ENCODE measurements at regions not wholly inside any gene's neighbourhood (a gene's known extent, or its start where the extent isn't known, plus 50 kb on each side); places are given as distances from the start of the nearest gene placed in this dataset.
"Not testable (repeated sequence)": the region's sequence is repeated elsewhere in the genome, so short reads cannot be mapped to it uniquely, and the experiment has no call there.

DNA sequence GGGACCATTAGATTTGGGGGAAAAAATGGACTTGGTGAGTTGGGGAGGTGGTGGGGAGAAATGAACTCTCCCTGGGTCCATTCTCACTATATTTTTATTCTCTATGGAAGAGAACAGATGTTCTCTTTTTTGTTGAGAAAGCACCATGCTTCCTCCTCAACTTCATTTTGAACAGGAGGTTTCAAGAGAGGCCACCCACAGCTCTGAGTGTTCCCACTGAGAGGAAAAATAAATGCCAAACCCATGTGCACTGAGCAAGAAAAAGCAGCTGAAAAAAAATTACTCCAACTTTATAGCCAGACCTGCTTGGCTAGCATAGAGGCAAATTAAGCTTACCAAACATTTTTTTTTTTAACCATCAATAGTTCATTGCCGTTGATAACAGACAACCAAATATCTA is 883.6 kb downstream of the KCNJ2 start:
- DNase-seq: no peak

DNA sequence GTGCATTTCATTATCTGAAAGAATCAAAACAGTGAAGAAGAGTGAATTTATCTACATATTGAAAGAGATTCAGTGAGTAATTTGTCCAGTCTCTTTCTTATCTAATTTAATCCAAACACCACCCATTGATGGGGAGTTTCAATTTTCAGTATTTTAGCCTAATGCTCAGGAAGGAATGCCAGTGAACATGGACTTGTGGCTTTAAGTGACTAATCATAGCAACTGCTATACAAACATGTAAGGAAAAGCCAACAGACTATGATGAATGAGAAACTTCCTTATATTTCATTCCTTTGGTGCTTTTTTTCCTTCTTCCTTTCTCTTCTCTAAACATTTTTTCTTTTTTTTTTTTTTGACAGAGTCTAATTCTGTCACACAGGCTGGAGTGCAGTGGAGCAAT is 885.8 kb downstream of the KCNJ2 start:
- no peak for DNase-seq

DNA sequence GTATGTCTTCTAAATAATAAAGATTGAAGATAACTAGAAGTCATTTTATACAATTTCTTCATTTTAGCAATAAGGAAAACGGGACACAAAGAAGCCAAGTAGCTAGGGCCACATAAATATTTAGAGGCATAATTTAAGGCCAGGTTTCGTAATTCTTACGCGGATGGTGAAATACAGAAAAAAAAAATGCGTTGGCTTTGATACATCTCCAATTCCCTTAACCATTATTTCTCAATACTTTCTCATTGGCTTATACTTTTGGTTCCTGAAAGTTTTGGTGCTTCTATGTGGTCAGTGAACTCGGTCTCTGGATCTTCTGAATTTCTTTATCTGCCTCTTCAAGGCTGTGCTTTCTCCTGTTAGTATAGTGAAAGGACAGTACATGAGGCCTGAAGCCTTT is 888.1 kb downstream of the KCNJ2 start:
- no peak for DNase-seq

DNA sequence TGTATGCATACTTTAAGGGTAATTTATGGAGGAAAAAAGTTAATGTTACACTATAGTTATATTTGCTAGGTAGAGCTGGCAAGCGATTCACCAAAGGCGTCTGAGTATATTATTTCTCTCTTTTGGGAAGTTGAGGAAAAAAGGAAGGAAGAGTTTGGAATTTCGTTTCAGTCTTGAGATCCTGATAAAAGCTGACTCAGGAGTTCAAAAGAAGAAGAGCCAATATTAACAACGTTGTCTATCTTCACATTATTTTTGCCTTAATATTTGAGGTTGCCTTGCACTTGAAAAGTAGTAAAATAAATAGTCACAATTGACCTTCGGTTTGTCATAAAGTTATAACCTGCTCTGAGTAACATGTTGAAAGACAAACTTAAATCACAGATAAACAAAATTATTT is 888.6 kb downstream of the KCNJ2 start:
- no peak for DNase-seq

DNA sequence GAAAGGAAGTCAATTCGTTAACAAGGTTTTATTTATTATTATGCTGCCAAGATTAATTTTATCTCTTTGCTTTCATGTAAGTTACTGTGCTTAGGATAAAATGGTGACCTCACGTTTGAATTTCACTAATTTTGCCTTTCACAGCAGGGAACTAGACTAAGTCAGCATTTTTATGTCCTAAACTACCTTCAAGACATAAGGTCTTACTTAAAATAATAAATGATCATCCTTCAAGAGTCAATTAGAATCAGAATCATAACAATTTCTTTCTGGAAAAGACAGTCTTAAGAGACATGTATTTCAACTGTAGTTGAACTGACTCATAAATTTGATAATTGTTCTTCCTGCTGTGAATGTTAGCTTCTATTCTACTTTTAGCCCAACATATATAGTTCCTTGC is 893.8 kb downstream of the KCNJ2 start:
- no peak for DNase-seq

DNA sequence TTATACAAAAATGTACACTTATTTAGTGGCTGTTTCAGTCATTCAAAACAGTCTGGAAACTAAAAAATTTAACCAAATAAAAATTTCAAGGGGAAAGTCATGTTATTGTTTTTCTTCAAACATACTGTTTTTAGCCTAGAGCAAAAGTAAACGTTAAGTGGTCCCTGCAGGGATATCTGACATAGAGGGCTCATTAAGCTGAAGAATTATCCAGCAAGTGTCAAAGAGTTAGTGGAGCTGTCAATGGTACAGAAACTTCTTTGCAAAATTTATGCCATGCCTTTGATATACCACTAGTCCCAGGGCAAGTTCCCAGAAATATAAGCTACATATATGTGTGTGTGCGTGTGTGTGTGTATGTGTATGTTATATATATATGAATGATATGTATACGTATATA is 894.2 kb downstream of the KCNJ2 start:
- no peak for DNase-seq

DNA sequence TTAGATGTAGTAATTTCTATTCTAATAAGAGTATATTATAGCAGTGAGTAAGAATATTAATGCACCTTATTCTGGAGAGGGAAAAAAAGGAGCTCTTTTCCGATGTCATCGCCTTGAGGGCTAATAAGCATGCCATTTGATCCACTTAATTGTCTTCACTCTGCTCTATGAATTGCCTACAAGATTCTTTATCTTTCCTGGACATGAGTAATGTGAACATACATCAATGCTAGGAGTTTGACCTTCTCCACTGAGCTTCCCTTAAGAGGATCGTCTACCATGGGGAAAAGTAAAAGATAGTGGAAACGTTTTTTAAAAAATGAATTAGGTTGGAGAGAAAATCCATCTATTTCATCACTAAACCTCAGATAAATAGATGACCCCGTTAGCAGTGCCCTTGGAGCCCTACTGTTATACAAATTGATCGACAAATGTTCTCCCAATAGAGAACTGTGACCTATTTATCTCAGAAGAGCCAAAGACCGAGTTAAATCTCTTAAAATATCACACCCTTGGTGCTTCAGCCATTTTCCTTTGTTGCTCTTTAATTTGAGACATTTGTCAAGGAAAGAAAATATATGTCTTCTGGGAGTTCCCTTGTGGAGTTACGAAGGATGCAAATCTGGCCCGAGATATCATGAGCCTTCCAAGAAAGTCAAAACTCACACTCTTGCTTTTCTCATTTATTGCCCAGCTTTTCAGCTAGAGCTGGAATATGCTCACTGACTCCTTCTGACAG is 898.5 kb downstream of the KCNJ2 start:
- no peak for DNase-seq

DNA sequence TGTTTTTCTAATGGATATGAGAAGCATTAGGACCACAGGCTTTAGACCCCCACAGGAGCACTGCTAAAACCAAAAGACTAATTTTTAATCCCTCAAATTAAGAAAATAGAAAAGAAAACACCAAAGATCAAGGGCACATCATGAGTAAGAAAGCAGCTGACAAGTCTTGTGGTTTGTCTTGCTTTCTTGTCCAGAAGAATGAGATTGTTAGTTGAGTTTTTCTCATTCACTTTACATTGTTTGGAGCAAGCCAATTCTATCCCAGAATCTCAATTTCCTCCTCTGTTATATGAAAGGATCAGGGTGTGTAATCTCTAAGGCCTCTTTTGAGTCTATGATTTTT is 899.0 kb downstream of the KCNJ2 start:
- no peak for DNase-seq

DNA sequence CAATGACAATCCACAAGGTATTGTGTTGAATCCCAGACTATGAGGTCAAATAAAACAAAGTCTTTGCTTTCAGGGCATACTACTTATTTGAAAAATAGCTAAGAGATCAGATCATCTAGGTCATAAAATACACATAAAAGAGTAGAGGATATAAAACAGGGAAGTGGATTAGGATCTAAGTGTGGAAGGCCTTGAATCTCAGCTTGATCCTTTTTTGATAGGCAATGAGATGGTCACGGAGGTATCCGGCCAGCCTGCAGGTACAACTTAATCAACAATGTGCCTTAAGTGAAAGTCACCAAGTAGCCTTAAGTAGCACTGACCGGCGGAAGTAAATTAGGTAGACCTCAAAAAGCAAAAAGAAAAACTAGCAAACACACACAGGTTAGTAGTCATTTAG is 901.7 kb downstream of the KCNJ2 start:
- no peak for DNase-seq

DNA sequence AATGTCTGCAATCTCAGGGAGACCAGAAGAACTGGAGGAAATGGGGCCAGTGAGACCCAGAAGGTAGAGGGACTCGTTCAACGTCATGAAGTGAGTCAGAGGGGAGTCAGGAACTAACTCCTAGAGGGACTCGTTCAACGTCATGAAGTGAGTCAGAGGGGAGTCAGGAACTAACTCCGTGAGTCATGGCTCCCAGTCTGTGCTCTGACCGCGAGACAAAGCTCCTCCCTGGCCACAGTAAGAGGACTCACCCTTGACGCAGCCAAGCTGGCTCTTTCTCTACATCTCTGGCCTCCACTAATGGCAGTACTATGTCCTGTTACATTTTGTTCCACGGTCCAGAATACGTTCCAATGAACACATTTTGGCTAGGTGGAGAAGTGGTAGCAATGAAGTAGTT is 902.5 kb downstream of the KCNJ2 start:
- no peak for DNase-seq

DNA sequence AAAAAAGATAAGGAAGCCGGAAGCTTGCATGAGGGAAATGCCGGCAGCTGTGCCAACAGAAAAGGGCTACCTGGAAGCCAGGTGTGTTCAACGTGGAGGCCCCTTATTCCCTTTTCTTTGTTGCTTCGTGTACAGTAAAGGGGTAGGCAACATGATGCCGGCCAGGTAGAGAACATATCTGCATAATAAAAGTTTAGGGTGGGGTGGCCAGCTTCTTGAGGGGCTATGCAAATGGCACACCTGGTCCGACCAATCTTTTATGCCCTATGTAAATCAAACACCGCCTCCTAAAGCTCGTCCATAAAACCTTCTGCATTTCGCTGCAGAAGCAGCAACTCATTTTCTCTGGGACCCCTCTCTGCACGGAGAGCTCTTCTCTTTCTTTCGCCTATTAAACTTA is 911.6 kb downstream of the KCNJ2 start:
- no peak for DNase-seq

DNA sequence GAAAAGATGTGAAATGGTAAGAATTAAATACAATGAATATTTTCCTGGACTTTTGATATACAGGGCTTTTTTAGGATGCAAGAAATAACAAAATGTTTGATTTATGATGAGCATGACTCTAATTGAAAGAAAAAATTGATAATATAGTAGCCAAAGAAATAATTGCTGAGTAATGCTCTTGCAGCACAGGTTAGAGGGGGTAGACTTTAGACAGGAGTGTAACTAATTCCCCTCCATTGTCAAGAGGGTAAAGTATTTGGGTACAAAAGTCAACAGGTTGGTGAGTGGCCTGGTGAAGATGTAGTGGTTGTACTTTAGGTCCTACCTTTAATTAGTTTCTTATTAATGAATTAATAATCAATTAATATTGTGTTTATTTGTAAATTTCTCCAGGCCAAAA is 912.3 kb downstream of the KCNJ2 start:
- DNase-seq: no peak

DNA sequence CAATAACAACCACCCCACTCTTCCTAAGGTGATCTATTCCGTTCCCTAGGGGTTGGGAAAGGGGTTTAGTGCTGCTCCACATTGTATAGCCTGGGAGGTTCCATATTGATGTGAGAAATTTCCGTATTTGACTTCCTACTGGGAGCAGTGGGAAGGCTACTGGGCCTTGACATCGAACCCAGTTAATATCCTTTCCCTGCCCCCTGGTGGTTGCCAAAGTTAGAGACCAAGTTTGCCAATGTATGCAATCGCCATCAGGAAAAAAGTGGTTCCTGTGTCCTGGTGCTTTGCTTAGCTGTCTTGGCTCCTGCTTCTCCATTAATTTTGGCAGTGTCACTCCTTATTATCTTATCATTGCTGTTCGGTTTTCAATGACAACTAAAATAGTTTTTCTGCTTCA is 914.9 kb downstream of the KCNJ2 start:
- no peak for DNase-seq

DNA sequence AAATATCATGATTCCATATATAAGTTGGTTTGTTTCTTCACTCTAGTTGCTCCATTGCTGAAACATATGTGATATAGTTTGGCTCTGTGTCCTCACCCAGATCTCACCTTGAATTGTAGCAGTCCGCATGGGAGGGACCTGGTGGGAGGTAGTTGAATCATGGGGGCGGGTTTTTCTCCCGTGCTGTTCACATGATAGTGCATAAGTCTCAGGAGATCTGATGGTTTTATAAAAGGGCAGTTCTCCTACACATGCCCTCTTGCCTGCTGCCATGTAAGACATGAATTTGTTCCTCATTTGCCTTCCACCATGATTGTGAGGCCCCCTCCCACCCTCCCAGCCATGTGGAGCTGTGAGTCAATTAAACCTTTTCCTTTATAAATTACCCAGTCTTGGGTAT is 915.5 kb downstream of the KCNJ2 start:
- DNase-seq: no peak

DNA sequence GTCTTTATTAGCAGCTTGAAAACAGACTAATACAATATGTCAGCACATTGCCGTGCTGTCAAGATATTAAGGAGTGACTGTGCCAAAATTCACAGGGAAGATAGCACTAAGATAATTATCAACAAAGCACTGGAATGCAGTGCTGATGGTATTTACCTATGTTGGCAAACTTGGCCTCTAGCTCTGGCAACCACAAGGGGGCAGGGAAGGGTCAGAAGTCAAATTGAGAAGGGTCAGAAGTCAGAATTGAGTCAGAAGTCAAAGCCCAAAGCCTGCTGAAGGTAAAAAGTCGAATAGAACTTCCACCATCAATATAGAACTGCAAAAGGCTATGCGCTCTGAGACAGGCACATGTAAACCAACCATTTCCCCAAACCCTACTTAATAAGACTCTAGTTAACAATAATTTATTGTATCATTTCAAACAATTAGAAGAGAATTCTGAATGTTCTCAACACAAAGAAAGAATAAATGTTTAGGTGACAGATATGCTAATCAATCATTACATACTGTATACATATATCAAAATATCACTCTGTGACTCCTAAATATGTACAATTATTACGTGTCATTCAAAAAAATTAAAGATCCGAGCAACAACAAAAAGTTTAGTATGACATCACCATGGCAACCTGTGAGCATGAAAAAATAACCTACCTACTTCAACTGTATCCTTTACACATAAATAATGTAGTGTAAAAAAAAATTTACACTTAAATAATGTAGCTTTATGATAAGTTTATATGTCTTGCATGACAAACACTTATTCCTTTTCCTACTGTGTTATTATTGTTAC is 916.1 kb downstream of the KCNJ2 start:
- no peak for DNase-seq

DNA sequence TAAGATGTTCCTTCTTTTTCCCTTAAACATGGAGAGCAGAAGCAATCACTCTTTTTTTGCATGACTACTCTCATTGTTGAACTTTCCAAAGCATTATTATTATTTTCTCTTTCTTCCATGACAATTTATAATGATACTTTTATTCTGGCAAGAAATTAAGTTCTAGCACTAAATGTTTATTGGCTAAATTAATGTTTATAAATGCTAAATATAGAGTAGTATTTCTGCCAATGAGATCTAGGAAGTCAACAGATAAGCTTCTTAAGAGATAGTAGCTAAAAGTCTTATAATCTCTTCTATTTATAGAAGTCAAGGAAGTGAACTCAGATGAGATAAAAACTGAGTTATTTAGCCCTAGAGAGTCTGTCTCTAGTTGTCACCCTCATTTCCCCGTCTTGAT is 920.1 kb downstream of the KCNJ2 start:
- no peak for DNase-seq

DNA sequence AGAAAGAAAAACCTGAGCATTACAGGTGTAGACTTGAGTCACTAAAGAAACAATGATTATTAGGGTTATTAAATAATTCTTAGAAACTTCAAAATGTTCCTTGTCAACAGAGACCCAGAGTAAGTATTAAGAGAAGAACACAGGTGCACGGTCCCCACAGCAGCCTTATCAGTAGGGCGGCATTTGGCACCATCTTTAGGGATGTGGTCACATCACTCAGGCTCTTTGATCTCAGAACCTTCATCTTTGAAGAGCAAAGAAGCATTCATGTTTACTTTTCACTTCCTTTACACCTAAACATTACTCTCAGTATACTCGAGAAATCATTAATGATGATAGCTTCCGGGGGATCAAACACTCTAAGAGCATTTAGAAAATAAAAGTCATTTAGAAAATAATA is 928.7 kb downstream of the KCNJ2 start:
- DNase-seq: no peak

DNA sequence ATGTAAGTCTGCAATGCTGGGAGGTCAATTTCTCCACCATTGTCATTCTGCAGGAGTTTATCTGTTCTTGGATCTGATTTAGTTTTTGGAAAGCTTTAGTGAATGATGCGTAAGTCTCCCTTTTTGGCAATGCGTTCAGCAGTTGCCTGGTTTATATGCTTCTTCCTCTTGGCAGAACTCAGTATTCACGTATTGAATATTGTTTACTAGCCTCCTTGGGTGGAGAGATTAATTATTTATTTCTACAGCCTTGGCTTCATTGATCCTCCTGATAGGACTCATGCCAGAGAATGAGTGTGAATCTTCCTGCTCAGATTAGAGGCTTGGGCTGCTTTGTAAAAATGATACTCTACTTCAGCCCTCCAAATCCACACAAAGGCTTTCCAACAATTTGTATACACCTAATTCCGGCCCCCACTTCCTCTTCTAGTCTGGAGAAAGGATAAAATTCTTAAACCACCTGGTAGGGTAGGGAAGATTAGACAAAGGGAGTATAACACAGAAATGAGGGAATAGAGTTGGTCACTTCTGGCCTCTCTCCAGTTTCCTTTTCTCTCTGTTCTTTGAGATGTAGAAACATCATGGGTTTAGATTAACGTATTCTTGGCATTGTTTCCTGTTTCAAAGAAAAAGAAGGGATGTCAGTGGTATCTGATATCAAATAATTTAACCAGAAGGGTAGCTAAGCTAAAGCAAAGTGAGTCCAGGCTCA is 929.8 kb downstream of the KCNJ2 start:
- no peak for DNase-seq

DNA sequence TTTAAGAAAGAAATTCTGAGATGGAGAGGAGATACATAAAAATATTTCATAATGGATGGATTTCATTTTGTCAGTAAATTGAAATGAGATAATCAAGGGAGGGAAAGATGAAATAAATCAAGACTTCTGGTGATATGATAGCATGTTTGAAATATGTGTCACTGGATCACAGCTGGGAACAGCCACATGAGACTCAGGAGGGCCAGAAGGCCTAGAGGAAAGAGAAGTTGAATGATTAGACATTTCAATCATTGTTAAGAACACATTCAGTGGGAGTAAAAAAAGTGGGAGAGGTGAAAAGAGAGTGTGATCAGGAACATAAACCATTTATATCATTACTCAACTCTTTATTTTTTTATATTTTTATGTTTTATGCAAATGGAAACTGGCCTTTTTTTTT is 933.4 kb downstream of the KCNJ2 start:
- DNase-seq: no peak

DNA sequence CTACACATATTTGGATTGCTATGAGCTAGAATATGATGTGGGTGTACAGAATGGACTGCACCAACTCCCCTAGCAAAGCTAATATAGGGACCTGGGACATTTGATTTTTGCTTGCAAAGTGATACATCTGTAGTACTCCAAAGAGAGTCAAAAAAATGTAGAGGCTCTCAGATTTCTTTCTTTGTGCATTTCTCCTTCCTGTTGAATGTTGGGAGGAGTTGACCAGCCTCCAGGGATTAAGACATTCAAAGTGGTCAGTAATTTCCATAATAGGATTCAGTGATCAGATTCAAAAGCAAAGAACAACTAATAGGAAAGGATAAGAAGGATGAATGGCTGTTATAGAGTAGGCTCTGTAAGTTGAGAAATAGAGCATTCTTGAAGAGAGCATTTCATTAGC is 934.9 kb downstream of the KCNJ2 start:
- no peak for DNase-seq

DNA sequence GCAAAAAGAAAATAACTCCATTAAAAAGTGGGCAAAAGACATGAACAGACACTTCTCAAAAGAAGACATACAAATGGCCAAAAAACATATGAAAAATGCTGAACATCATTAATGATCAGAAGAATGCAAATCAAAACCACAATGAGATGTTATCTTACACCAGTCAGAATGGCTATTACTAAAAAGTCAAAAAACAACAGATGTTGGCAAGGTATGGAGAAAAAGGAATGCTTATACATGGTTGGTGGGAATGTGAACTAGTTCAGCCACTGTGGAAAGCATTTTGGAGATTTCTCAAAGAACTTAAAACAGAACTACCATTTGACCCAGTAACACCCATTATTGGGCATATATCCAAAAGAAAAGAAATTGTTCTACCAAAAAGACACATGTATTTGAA is 936.7 kb downstream of the KCNJ2 start:
- DNase-seq: not testable (repeated sequence)

DNA sequence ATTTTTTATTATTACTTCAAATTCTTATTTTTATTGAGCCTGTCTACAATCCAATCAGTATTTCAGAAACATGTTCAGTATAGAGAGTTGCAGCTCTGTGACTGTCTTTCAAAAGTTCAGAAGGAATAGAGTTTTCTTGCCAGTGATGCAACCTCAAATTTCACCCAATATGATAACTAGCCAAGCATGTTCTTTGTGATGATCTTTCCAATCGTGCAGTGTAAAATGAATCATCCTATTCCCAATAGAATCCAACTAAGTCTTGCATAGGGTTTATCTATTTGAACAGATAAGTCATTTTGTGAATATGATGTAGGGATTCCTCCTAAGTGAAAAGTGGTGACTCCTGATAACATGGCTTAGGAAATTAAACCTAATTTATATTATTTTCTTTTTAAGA is 937.8 kb downstream of the KCNJ2 start:
- DNase-seq: no peak

DNA sequence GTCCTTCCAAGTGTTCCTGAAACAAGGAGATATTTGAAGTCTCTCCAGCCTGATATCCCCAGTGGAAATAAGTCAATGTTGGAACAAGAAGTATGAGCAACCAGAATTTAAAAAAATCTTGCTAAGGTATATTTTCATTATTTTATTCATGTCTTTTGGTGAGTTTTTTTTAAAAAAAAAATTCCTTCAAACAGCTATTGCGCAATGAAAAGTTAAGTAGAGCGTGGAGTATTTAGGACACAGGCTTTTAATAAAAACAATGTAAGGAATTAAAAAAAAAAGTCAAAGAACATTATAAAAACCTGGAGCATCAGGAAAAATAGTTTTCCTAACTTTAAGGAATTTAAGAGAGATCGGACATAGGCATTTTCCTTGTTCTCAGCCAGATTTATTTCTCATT is 940.4 kb downstream of the KCNJ2 start:
- DNase-seq: no peak

DNA sequence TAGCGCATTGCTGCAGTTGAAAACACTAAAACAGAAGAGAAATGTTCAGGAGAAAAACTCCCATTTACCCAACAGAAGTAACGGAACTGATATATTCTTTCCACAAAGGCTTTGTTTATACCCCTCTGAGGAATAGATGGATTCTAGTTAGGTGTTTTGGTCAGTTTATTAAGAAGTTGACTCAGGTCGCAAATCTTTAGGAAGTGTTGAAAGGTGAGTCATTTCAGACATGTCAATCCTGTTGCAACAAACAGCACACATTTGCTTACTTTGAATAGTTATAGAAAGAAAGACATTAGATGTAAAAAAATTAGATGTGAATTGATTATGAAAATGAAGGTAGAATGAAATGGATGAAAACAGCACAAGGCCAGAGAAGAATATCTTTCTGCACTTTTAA is 941.0 kb downstream of the KCNJ2 start:
- DNase-seq: no peak
